GM12878 (cell line): ENCODE measurements at regions not wholly inside any gene's neighbourhood (a gene's known extent, or its start where the extent isn't known, plus 50 kb on each side); places are given as distances from the start of the nearest gene placed in this dataset.

Experiments
- ATAC-seq: fragments of 200-7000 bp; cut with Tn5 transposase; 3 replicates; pipeline ENCODE4 v1.9.1; 2020; ENCODE audit warnings: mild to moderate bottlenecking, moderate library complexity
- BruUV-seq: library from RNA; stranded (reverse); fragments of 400-500 nt; replicated peaks from 2 replicates; lab custom pipeline; 2021; lab: Mats Ljungman, UMichigan
- CTCF ChIA-PET: fragments of 300-600 bp; sonication (Branson Sonifier 250); formaldehyde crosslinking; extraction: SDS; loops from one replicate; lab custom pipeline; 2021; ENCODE audit warnings: inconsistent platforms; lab: Yijun Ruan, JAX
- POLR2A ChIA-PET: fragments of 350-600 bp; formaldehyde crosslinking; extraction: SDS; loops from one replicate; lab custom pipeline; 2021; ENCODE audit warnings: inconsistent platforms; lab: Charles Lee
- RAD21 ChIA-PET: fragments of 300-600 bp; sonication (Branson Sonifier 250); formaldehyde crosslinking; loops from one replicate; lab custom pipeline; 2023; ENCODE audit warnings: antibody characterized with exemption; ENCODE audit not compliant: unreplicated experiment; lab: Charles Lee
- SMC1A ChIA-PET: fragments of 300-600 bp; sonication (Branson Sonifier 250); formaldehyde crosslinking; loops from one replicate; lab custom pipeline; 2023; ENCODE audit not compliant: unreplicated experiment, uncharacterized antibody; lab: Charles Lee
- DNase-seq: peaks from one replicate; pipeline ENCODE4 v3.0.0-alpha.2; 2011; ENCODE audit warnings: low read depth, low spot score
- FAIRE-seq: peaks from 3 replicates; lab custom pipeline; 2011; peaks lifted over from hg19 to GRCh38; lab: Jason Lieb, UNC
- H2AFZ ChIP-seq: 2 replicates; pipeline ENCODE4 v1.6.0; 2011; ENCODE audit warnings: low read depth, low read length, control low read depth; ENCODE audit not compliant: control insufficient read depth
- H3K27ac ChIP-seq: 2 replicates; pipeline ENCODE4 v1.5.1; 2011; ENCODE audit warnings: control low read depth; ENCODE audit not compliant: control insufficient read depth, insufficient read depth
- H3K27me3 ChIP-seq, 2 experiments: replicated peaks in 1 of 2; 2 replicates each; pipeline versions ENCODE4 v1.6.0 to v1.6.1; 2011; ENCODE audit warnings: low read length in 1 of 2; ENCODE audit not compliant: control insufficient read depth in 2 of 2, insufficient read depth in 2 of 2
- H3K36me3 ChIP-seq, 2 experiments: 2 replicates each; pipeline ENCODE4 v1.5.1; 2011; ENCODE audit warnings: low read length in 1 of 2; ENCODE audit not compliant: control insufficient read depth in 2 of 2, insufficient read depth in 2 of 2
- H3K4me1 ChIP-seq: 2 replicates; pipeline ENCODE4 v1.6.1; 2011; ENCODE audit warnings: mild to moderate bottlenecking, low read length, moderate library complexity, mixed read lengths; ENCODE audit not compliant: control insufficient read depth, insufficient read depth
- H3K4me2 ChIP-seq: 2 replicates; pipeline ENCODE4 v1.6.0; 2011; ENCODE audit warnings: control low read depth; ENCODE audit not compliant: control insufficient read depth, insufficient read depth
- H3K4me3 ChIP-seq: fragments of 200-600 bp; sonication (generic); 2 replicates; pipeline ENCODE4 v1.5.1; 2016
- H3K79me2 ChIP-seq: 2 replicates; pipeline ENCODE4 v1.6.0; 2011; ENCODE audit warnings: low read length; ENCODE audit not compliant: control insufficient read depth, insufficient read depth
- H3K9ac ChIP-seq: 2 replicates; pipeline ENCODE4 v1.8.0; 2011; ENCODE audit warnings: low read length, control low read depth, mixed read lengths; ENCODE audit not compliant: control insufficient read depth, insufficient read depth
- H3K9me3 ChIP-seq: replicated peaks from 3 replicates; pipeline ENCODE4 v1.5.1; 2011; ENCODE audit warnings: mild to moderate bottlenecking, low read length; ENCODE audit not compliant: control insufficient read depth, insufficient read depth
- H4K20me1 ChIP-seq: 2 replicates; pipeline ENCODE4 v1.6.0; 2011; ENCODE audit not compliant: control insufficient read depth, insufficient read depth
- BACH1 ChIP-seq: fragments of 450-650 bp; IDR thresholded peaks from 2 replicates; pipeline ENCODE4 v1.6.1; 2017; ENCODE audit warnings: mild to moderate bottlenecking, borderline replicate concordance
- BHLHE40 ChIP-seq, 2 experiments: fragments of 450-650 bp in 1 of 2; IDR thresholded peaks; 2 replicates each; pipeline ENCODE4 v1.6.1; 2011 to 2017; ENCODE audit warnings: low read depth in 2 of 2, borderline replicate concordance in 1 of 2, improper control_type of control experiment in 1 of 2, low read length in 1 of 2, mild to moderate bottlenecking in 1 of 2
- CBFB ChIP-seq: IDR thresholded peaks from 2 replicates; pipeline ENCODE4 v1.6.1; 2016; ENCODE audit warnings: antibody characterized with exemption, low read depth
- DPF2 ChIP-seq: fragments of 450-650 bp; IDR thresholded peaks from 2 replicates; pipeline ENCODE4 v1.6.1; 2017; ENCODE audit warnings: mild to moderate bottlenecking
- EED ChIP-seq: sonication (generic); IDR thresholded peaks from 2 replicates; pipeline ENCODE4 v1.6.1; 2016; ENCODE audit warnings: antibody characterized with exemption, low read depth
- FOXM1 ChIP-seq: IDR thresholded peaks from 2 replicates; pipeline ENCODE4 v1.6.1; 2012; ENCODE audit warnings: low read depth, mild to moderate bottlenecking, inconsistent platforms, low read length, moderate library complexity
- GATAD2B ChIP-seq: fragments of 450-650 bp; conservative IDR thresholded peaks from 2 replicates; pipeline ENCODE4 v1.6.1; 2017; ENCODE audit warnings: low read depth, mild to moderate bottlenecking, moderate library complexity
- HDGF ChIP-seq: fragments of 450-650 bp; IDR thresholded peaks from 2 replicates; pipeline ENCODE4 v1.6.1; 2016; ENCODE audit warnings: antibody characterized with exemption
- IRF3 ChIP-seq: fragments of 450-650 bp; IDR thresholded peaks from 2 replicates; pipeline ENCODE4 v1.6.1; 2014; ENCODE audit warnings: mild to moderate bottlenecking
- MTA2 ChIP-seq: fragments of 450-650 bp; IDR thresholded peaks from 2 replicates; pipeline ENCODE4 v1.6.1; 2016; ENCODE audit warnings: low read depth, mild to moderate bottlenecking, moderate library complexity
- MYB ChIP-seq: fragments of 150-350 bp; IDR thresholded peaks from 2 replicates; pipeline ENCODE4 v1.6.1; 2014; ENCODE audit warnings: mild to moderate bottlenecking, low read depth, low read length, borderline replicate concordance
- POLR2AphosphoS2 ChIP-seq: IDR thresholded peaks from 2 replicates; pipeline ENCODE4 v1.6.1; 2011; ENCODE audit warnings: low read depth, mild to moderate bottlenecking, low read length, improper control_type of control experiment, moderate library complexity
- RAD51 ChIP-seq: fragments of 450-650 bp; IDR thresholded peaks from 2 replicates; pipeline ENCODE4 v1.6.1; 2016; ENCODE audit warnings: moderate library complexity, mild to moderate bottlenecking, inconsistent platforms
- TCF12 ChIP-seq: IDR thresholded peaks from 2 replicates; pipeline ENCODE4 v1.6.1; 2011; ENCODE audit warnings: low read depth, mild to moderate bottlenecking, low read length
- TCF3 ChIP-seq: IDR thresholded peaks from 2 replicates; pipeline ENCODE4 v1.6.1; 2012; ENCODE audit warnings: low read depth, mild to moderate bottlenecking, low read length, borderline replicate concordance; ENCODE audit not compliant: insufficient read depth
- ZBED1 ChIP-seq: IDR thresholded peaks from 2 replicates; pipeline ENCODE4 v1.6.1; 2016; ENCODE audit warnings: borderline replicate concordance
- ZNF592 ChIP-seq: fragments of 450-650 bp; IDR thresholded peaks from 2 replicates; pipeline ENCODE4 v1.6.1; 2017; ENCODE audit warnings: mild to moderate bottlenecking, moderate library complexity
- ZSCAN29 ChIP-seq: fragments of 450-650 bp; IDR thresholded peaks from 2 replicates; pipeline ENCODE4 v1.6.1; 2017; ENCODE audit warnings: mild to moderate bottlenecking, moderate library complexity
- WGBS: methylation state at CpG from one replicate; pipeline ENCODE4 v1.1.6; 2016; ENCODE audit warnings: low lambda C conversion rate; ENCODE audit not compliant: insufficient replicate concordance, insufficient coverage; ENCODE audit errors: missing lambda C conversion rate; 5-methylcytosine and 5-hydroxymethylcytosine counted together
- in situ Hi-C: fragments of 300-500 bp; cut with MboI; formaldehyde crosslinking; loops from 9 replicates; pipeline ENCODE4 v1.14.3; 2018; ENCODE audit warnings: mixed read lengths
- intact Hi-C: fragments of 100-400 bp; cut with micrococcal nuclease; formaldehyde crosslinking; loops from one replicate; pipeline ENCODE4 v1.14.2; 2022; ENCODE audit not compliant: unreplicated experiment

- no peaks in the 10 kb centered on the region for H3K9me3 ChIP-seq
- SMC1A ChIA-PET, result no interaction called here
- no peak overlapping the region for H3K4me2 ChIP-seq
- ATAC-seq (no peak), DNase-seq (no peak), FAIRE-seq (no peak)
- no peak overlapping the region for H3K9ac ChIP-seq
- in situ Hi-C loops, result no loop called here
- H3K4me3 ChIP-seq, result no peak overlapping the region
- no peaks in the 10 kb centered on the region for H3K79me2 ChIP-seq
- H4K20me1 ChIP-seq, result no peaks in the 10 kb centered on the region
- 20% methylated on average over 2 of the region's 2 CpGs for WGBS
- H2AFZ ChIP-seq, result no peak overlapping the region
- POLR2A ChIA-PET, result no interaction called here
- TF ChIP-seq TCF12 (no peak), GATAD2B (no peak), CBFB (no peak), ZBED1 (no peak), MYB (no peak), HDGF (no peak), RAD51 (no peak), EED (no peak), ZNF592 (no peak), IRF3 (no peak), DPF2 (no peak), MTA2 (no peak), FOXM1 (no peak), TCF3 (no peak), POLR2AphosphoS2 (no peak), BHLHE40 (IDR thresholded peaks at IDR 0.05; ENCODE audit: borderline replicate concordance in 1 of 2, low read depth in 2 of 2, low read length in 1 of 2) (no peak), BACH1 (no peak), ZSCAN29 (no peak)
- RAD21 ChIA-PET, result no interaction called here
- H3K4me1 ChIP-seq, result no peaks in the 10 kb centered on the region
- H3K36me3 ChIP-seq, result no peaks in the 10 kb centered on the region
- H3K27ac ChIP-seq, result no peak overlapping the region
- no TSS peak for BruUV-seq
- no peaks in the 10 kb centered on the region for H3K27me3 ChIP-seq
- CTCF ChIA-PET, result no interaction called here
- intact Hi-C loops, result no loop called here
Measured at GRCh38 chr21:19864476-19864875, 1133.7 kb upstream of the NCAM2 start.
